HAP-1 (cell line): ENCODE measurements at regions not wholly inside any gene's neighbourhood (a gene's known extent, or its start where the extent isn't known, plus 50 kb on each side); places are given as distances from the start of the nearest gene placed in this dataset.

ENCODE experiments used
- DNase-seq, 2 experiments: peaks; one replicate each; pipeline ENCODE4 v3.0.0-alpha.2; 2016 to 2020; ENCODE audit warnings: low spot score in 2 of 2
- H3K27me3 ChIP-seq: fragments of 250-450 bp; sonication (Bioruptor Pico); 2 replicates; pipeline ENCODE4 v1.5.1; 2020; ENCODE audit warnings: low read depth, mild to moderate bottlenecking, moderate library complexity
- H3K36me3 ChIP-seq: fragments of 250-450 bp; sonication (Bioruptor Pico); replicated peaks from 2 replicates; pipeline ENCODE4 v1.5.1; 2020; ENCODE audit warnings: mild to moderate bottlenecking
- H3K4me1 ChIP-seq: fragments of 250-450 bp; sonication (Bioruptor Pico); 2 replicates; pipeline ENCODE4 v1.5.1; 2020; ENCODE audit warnings: mild to moderate bottlenecking
- H3K4me3 ChIP-seq: fragments of 250-450 bp; sonication (Bioruptor Pico); 2 replicates; pipeline ENCODE4 v1.5.1; 2020; ENCODE audit warnings: mild to moderate bottlenecking, moderate library complexity
- H3K9me3 ChIP-seq: fragments of 250-450 bp; sonication (Bioruptor Pico); 2 replicates; pipeline ENCODE4 v1.5.1; 2020; ENCODE audit warnings: mild to moderate bottlenecking, moderate library complexity
- in situ Hi-C: fragments of 300-500 bp; cut with MboI; formaldehyde crosslinking; loops from 3 replicates; pipeline ENCODE4 v1.14.3; 2020; ENCODE audit warnings: low sequenced_read_pairs, inconsistent platforms, mixed read lengths

DNA sequence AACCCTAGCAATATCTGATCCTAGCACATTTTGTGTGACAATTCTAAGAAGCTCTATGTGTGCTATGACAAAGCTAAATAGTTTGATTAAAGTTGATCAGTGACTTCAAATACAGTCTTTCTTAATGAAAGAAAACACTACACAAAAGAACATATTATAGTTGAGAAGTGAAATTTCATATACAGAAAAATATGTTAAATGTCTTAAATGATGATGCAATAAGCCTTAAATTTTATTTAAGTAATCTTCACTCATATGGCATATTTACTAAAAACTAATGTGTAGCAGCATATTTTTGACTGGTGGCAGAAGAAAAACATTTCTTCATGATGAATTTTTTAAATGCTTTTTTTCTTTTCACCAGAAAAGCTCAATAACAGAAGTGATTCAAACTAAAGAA is 485.5 kb downstream of the TUSC7 start:
- H3K27me3 ChIP-seq: no peaks in the 10 kb centered on the region
- H3K9me3 ChIP-seq: no peaks in the 10 kb centered on the region
- no peak for DNase-seq
- in situ Hi-C loops: no loop called here
- H3K36me3 ChIP-seq: no peaks in the 10 kb centered on the region
- H3K4me3 ChIP-seq: no peak overlapping the region
- H3K4me1 ChIP-seq: peaks cover under 1% of the 10 kb centered on the region; the same call in 1 of the 2 replicates

DNA sequence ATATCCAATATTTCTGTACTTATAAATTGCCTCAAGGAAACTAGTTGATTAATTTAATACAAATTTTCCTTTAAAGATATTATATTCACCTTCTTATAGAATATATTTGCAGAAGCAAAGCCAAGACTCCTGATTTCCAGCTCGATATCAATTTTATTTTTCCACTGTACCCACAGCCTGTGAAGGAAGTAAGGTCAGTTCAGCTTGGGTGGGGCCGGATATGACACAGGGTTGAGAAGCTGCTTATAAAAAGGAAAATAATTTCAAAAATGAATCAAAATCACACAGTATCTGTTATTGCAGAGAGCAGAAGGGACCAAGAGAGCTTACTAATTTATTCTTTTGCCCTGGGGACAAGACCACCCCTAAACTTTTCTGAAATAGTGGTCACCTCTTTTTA is 491.4 kb downstream of the TUSC7 start:
- in situ Hi-C loops: no loop called here
- Histone ChIP-seq H3K36me3 (no peaks in the 10 kb centered on the region), H3K9me3 (no peaks in the 10 kb centered on the region)

DNA sequence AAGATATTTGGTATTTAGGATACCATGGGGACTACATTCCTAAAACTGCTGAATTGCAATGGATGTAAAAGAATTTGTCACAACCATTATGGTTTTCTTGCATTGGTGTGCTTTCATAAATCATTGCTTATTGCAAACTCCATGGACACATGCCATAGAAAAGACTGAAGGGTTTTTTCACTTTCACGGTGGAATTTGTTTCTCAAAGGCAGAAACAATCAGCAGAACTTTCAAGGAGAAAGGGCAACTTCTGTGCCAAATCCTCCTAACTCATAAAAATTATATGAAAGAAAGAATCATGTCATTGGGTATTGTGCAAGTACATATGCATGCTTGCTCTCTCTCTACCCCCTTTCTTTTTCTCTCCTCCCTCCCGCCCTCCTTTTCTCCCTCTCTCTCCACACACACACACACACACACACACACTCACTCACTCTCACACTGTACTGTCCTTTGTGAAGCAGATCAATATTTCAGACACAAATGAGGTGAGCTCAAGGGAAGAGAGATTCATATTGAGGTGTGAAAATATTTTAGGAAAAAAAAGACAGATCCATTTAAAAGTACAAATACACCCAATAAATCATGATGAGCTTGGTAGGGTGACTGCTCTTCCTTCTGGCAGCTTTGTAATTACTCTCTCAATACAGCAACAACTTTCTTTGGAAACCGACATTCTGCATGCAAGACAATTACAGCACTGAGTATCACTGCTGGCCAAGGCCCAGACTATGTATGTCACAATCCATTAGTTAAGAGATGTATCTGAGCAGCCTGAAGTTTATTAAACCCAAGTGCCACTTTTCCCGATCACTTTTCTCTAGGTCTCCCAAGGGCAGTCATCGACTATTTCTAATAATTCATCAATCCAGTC is 492.6 kb downstream of the TUSC7 start:
- H3K4me3 ChIP-seq: no peak overlapping the region
- H3K27me3 ChIP-seq: no peaks in the 10 kb centered on the region
- peak; percentile 70 to 87 for DNase-seq
- in situ Hi-C loops: no loop called here
- H3K9me3 ChIP-seq: no peaks in the 10 kb centered on the region
- peaks cover 16% of the 10 kb centered on the region for H3K4me1 ChIP-seq
- no peaks in the 10 kb centered on the region for H3K36me3 ChIP-seq

More for the DNA sequence above, 491.4 kb downstream of the TUSC7 start:
- H3K4me3 ChIP-seq: no peak overlapping the region
- H3K27me3 ChIP-seq: no peaks in the 10 kb centered on the region
- H3K4me1 ChIP-seq: peaks cover 16% of the 10 kb centered on the region
- DNase-seq: no peak

DNA sequence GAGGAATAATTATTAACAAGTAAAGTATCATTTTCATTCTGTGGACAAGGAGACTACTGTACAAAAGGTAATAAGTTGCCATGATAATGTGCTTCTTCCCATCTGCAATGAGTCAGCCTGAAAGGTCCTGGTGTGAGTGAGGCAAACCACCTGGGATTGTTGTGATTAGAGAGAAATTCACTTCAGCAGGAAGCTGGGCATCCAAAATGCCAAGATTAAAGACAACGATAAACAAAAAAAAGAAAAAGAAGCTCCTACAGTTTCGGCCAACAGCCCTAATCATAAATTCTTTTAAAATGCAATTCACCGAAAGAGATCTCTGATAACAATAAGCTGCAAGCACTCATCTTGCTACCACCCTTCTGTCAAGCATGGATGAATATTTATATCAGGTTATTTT is 507.8 kb downstream of the TUSC7 start:
- Histone ChIP-seq H3K27me3 (no peaks in the 10 kb centered on the region), H3K4me3 (no peak overlapping the region), H3K9me3 (peaks cover 2% of the 10 kb centered on the region; the same call in 1 of the 2 replicates), H3K4me1 (peaks cover 7% of the 10 kb centered on the region; the same call in 1 of the 2 replicates), H3K36me3 (no peaks in the 10 kb centered on the region)
- DNase-seq: no peak
- in situ Hi-C loops: no loop called here

DNA sequence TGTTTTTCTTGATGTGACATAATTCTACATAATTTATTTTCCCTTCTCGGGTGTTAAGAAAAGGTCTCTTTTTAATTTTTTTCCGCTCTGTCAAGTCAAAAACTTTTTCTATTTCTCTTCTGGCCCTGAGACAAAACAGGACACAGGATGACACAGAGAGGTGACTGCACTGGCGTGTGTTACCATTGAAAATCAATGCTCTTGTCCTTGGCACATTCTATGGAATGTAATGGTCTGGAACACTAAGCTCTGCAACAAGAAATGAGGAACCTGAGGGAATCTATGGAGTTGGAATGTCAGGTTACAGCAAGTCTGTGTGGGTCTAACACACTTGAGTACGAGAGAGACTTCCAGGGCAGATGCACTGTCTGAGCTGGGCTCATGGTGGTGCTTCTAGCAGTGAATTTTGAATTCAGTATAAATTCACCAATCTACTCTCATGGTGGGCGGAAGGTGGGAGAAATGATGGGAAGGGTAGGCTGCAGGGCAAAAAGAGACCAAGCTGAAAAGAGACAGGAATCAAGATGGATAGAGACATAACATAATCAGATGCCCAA is 508.3 kb downstream of the TUSC7 start:
- Histone ChIP-seq H3K9me3 (no peaks in the 10 kb centered on the region), H3K4me3 (no peak overlapping the region), H3K27me3 (no peaks in the 10 kb centered on the region), H3K4me1 (peaks cover 7% of the 10 kb centered on the region; the same call in 1 of the 2 replicates), H3K36me3 (no peaks in the 10 kb centered on the region)
- DNase-seq: no peak
- in situ Hi-C loops: no loop called here

DNA sequence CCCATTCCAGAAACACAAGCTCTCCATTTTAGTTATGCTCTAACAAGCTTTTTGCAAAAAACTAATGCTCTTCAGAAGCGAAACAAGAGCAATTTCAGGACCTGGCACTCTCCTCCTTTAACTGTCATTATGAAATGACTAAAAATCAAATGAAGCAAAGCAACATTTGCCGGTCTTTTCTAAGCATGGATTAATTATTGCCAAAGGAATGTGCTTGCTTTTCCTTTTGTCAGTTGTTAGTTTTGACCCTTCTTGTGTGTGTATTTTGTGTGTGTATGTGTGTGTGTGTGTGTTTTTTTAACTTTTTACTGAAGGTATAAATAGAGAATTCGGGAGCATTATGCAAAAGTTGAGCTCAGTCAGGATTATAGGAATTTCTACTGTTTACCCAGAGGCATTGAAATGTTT is 509.1 kb downstream of the TUSC7 start:
- H3K4me3 ChIP-seq: no peak overlapping the region
- H3K36me3 ChIP-seq: no peaks in the 10 kb centered on the region
- no peaks in the 10 kb centered on the region for H3K9me3 ChIP-seq
- DNase-seq: no peak
- H3K4me1 ChIP-seq: peaks cover 7% of the 10 kb centered on the region; the same call in 1 of the 2 replicates
- H3K27me3 ChIP-seq: no peaks in the 10 kb centered on the region
- in situ Hi-C loops: no loop called here

DNA sequence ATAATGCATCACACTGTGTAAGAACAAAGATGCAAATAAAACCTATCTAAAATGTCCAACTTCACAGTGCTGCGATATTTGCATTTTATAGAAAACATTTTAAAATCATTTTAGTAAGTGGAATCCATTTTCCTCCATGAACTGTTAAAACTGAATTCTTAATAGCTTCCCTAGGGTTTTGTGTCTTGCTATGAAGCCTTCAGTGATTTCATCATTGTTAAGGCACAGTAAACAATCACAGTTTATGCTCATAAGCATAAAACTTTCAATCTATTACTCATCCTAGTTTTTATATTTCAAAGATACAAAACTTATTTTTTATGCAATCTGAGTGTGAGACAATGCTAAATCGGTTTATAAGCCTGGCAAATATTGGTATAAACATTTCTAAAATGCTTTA is 509.7 kb downstream of the TUSC7 start:
- in situ Hi-C loops: no loop called here
- no peak for DNase-seq
- Histone ChIP-seq H3K4me1 (peaks cover 7% of the 10 kb centered on the region; the same call in 1 of the 2 replicates), H3K27me3 (no peaks in the 10 kb centered on the region), H3K9me3 (no peaks in the 10 kb centered on the region), H3K4me3 (no peak overlapping the region), H3K36me3 (no peaks in the 10 kb centered on the region)

DNA sequence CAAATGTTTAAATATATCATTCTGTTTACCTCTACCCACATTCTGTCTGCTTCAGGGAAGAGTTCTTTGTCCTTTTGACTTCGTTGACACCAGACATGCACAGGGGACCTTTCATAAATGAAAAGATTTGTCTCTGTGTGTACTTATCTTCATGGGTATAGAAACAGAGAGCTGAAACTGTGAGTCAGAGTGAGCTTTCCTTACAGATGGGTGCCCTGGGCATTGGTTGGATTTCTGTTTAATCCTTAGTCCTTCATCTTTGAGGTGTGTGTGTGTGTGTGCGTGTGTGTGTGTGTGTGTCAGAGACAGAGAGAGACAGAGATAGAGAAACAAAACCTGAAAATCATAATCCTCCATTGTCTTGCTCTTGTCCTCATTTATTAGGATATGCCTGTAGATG is 517.4 kb downstream of the TUSC7 start:
- DNase-seq: no peak
- Histone ChIP-seq H3K4me3 (no peak overlapping the region), H3K4me1 (no peaks in the 10 kb centered on the region), H3K9me3 (no peaks in the 10 kb centered on the region), H3K36me3 (no peaks in the 10 kb centered on the region), H3K27me3 (no peaks in the 10 kb centered on the region)
- in situ Hi-C loops: no loop called here

DNA sequence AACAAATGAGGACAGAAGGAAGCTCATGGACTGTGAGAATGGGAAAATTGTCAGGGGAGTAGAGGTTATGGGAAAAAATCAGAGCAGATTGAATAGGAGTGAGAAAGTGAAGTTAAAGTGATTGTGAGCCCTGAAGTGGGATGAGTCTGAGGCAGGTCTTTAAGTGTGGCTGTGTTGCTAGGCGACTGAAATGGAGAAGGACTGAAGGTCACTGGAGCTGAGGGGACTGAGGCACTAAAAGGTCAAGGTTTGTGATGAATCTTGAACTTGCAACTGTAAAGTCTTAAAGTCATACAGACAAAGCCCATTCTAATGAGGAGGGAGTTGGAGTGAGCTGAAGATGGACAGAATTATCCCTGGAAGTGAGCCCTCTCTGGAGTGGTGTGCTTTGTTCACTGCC is 518.9 kb downstream of the TUSC7 start:
- DNase-seq: no peak
- H3K36me3 ChIP-seq: no peaks in the 10 kb centered on the region
- no peaks in the 10 kb centered on the region for H3K9me3 ChIP-seq
- no peaks in the 10 kb centered on the region for H3K27me3 ChIP-seq
- in situ Hi-C loops: no loop called here
- H3K4me1 ChIP-seq: peaks cover under 1% of the 10 kb centered on the region
- H3K4me3 ChIP-seq: no peak overlapping the region

DNA sequence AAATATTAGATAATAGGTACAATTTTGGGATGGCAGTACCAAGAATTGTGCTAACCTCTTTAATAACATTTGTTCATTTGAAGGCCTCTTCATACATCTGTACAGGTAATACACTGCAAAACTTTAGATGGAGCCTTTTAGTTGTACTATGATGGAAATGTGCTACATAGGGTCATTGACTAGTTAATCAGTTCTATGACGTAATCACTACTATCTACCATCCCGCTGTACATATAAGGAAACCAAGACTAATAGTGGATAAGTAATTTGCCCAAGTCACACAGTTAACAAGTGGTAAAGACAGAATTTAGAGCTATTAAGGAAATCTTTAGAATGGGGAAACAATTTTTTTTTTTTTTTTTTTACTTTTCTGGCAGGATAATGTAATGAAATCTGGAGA is 521.3 kb downstream of the TUSC7 start:
- H3K4me1 ChIP-seq: peaks cover 16% of the 10 kb centered on the region
- DNase-seq: no peak
- H3K9me3 ChIP-seq: no peaks in the 10 kb centered on the region
- no peaks in the 10 kb centered on the region for H3K36me3 ChIP-seq
- in situ Hi-C loops: no loop called here
- no peak overlapping the region for H3K4me3 ChIP-seq
- H3K27me3 ChIP-seq: no peaks in the 10 kb centered on the region

DNA sequence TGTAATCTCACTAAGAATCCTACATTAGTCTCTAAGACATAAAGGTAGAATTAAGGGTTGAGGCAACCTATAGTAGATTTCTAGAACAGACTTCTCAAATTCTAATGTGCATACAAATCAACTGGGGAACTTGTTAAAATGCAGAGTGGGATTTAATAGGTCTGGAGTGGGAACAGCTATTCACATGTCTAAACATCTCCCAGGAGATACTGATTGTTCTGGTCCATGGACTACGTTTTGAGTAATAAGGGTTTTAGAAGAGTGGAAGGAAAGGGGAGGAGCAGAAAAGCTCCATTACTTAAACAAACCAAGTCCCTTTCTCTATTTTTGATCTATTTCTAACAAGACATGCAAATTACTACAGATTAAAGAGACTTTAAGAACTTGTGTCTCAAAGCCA is 524.8 kb downstream of the TUSC7 start:
- Histone ChIP-seq H3K4me1 (peaks cover 29% of the 10 kb centered on the region), H3K9me3 (no peaks in the 10 kb centered on the region), H3K4me3 (no peak overlapping the region), H3K27me3 (no peaks in the 10 kb centered on the region), H3K36me3 (no peaks in the 10 kb centered on the region)
- in situ Hi-C loops: no loop called here
- peak; percentile 26 to 97 for DNase-seq

DNA sequence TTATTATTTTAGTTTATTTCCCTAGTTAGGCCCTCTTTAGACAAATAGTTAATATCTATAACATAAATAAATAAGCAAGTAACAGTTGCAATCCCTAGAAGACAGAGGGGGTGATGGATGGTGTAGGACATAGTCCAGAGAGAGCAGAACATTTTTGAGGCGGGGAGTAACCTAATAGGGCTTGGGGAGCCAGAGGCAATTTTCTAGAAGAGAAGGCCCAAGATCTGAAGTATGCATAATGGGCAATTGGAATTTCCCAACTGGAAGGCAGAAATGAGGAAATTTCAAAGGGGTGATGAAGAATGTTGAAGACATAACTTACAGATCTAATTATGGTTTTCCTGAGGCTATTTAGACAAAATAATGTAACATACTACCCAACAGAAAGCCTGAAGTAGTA is 525.7 kb downstream of the TUSC7 start:
- no peaks in the 10 kb centered on the region for H3K27me3 ChIP-seq
- peaks cover 29% of the 10 kb centered on the region for H3K4me1 ChIP-seq

DNA sequence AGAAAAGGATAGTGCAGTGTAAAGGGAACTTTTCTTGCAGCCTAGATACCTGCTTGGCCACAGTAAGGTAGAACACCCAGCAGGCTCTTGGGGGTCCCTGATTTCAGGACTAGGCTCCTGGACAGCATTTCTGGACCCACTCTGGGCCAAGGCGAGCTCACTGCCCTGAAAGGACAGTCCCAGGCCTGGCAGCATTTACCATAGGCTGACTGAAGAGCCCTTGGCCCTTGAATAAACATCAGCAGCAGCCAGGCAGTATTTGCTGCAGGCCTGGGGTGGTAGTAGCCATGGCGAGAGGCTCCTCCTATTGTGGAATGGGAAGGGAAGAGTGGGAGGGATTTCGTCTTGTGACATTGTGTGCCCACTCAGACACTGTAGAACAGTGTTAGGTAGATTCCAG is 529.2 kb downstream of the TUSC7 start:
- Histone ChIP-seq H3K27me3 (peaks cover 3% of the 10 kb centered on the region; the same call in 1 of the 2 replicates), H3K9me3 (no peaks in the 10 kb centered on the region), H3K36me3 (no peaks in the 10 kb centered on the region), H3K4me1 (peaks cover 25% of the 10 kb centered on the region), H3K4me3 (no peak overlapping the region)
- no peak for DNase-seq
- in situ Hi-C loops: no loop called here

More for the DNA sequence above, 525.7 kb downstream of the TUSC7 start:
- H3K4me3 ChIP-seq: no peak overlapping the region
- DNase-seq: no peak
- in situ Hi-C loops: no loop called here
- no peaks in the 10 kb centered on the region for H3K9me3 ChIP-seq
- no peaks in the 10 kb centered on the region for H3K36me3 ChIP-seq

DNA sequence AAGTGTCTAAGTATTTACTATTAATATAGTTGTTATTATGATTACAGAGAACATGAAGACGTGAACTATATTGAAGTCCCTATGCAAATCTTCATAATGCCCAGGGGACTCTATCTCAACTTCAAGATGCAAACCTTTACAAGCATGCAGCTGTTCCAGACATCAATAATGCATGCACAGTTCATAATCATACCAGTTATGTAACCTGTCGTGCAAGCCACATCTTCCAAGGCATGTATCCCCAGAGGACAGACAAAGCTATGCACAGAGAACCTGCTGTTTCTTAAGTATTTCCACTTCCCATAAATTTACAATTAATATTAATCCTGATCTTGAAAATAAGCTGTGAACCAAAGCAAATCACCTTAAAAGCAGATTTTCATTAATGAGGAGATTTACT is 534.1 kb downstream of the TUSC7 start:
- H3K27me3 ChIP-seq: peaks cover 3% of the 10 kb centered on the region; the same call in 1 of the 2 replicates
- in situ Hi-C loops: no loop called here
- no peaks in the 10 kb centered on the region for H3K36me3 ChIP-seq
- DNase-seq: no peak
- peaks cover 10% of the 10 kb centered on the region for H3K4me1 ChIP-seq
- no peaks in the 10 kb centered on the region for H3K9me3 ChIP-seq
- no peak overlapping the region for H3K4me3 ChIP-seq
